Mesothelial cell of epicardium (in vitro differentiated cells): ENCODE measurements at regions not wholly inside any gene's neighbourhood (a gene's known extent, or its start where the extent isn't known, plus 50 kb on each side); places are given as distances from the start of the nearest gene placed in this dataset.
A peak's percentile ranks its signal among the peaks of the same experiment; 100 is the strongest.

Source experiments
- DNase-seq, 2 experiments: peaks; one replicate each; pipeline ENCODE4 v3.0.0; 2021; ENCODE audit warnings: low spot score in 2 of 2; ENCODE audit not compliant: unreplicated experiment in 2 of 2
- H3K27ac Mint-ChIP-seq: 2 replicates; pipeline ENCODE4 v1.8.0; 2021; ENCODE audit warnings: mixed read lengths
- H3K27me3 Mint-ChIP-seq: 2 replicates; pipeline ENCODE4 v1.8.0; 2021; ENCODE audit warnings: low read depth, mixed read lengths
- H3K36me3 Mint-ChIP-seq: 2 replicates; pipeline ENCODE4 v1.8.0; 2021; ENCODE audit warnings: mixed read lengths
- H3K4me1 Mint-ChIP-seq: 2 replicates; pipeline ENCODE4 v1.8.0; 2021; ENCODE audit warnings: mixed read lengths
- H3K4me3 Mint-ChIP-seq: 2 replicates; pipeline ENCODE4 v1.8.0; 2021; ENCODE audit warnings: mild to moderate bottlenecking, moderate library complexity, mixed read lengths
- H3K9me3 Mint-ChIP-seq: 2 replicates; pipeline ENCODE4 v1.8.0; 2021; ENCODE audit warnings: mixed read lengths
- CTCF ChIP-seq: fragments of 200-600 bp; sonication (generic); IDR thresholded peaks from one replicate; pipeline ENCODE4 v1.5.0; 2021; ENCODE audit warnings: antibody characterized with exemption; ENCODE audit not compliant: unreplicated experiment

- no peaks in the 10 kb centered on the region for H3K36me3 Mint-ChIP-seq
- H3K27me3 Mint-ChIP-seq: no peaks in the 10 kb centered on the region
- H3K4me3 Mint-ChIP-seq: no peak overlapping the region
- TF ChIP-seq CTCF: no peak
- peaks cover 3% of the 10 kb centered on the region for H3K4me1 Mint-ChIP-seq
- no peak overlapping the region for H3K27ac Mint-ChIP-seq
- peaks cover 20% of the 10 kb centered on the region for H3K9me3 Mint-ChIP-seq
- DNase-seq: no peak
Observed at GRCh38 chr5:96159043-96159442, 197.4 kb upstream of the ELL2 start.

- H3K27ac Mint-ChIP-seq: no peak overlapping the region
- DNase-seq: no peak
- no peak for TF ChIP-seq CTCF
- H3K27me3 Mint-ChIP-seq: no peaks in the 10 kb centered on the region
- H3K4me1 Mint-ChIP-seq: peaks cover 3% of the 10 kb centered on the region
- no peak overlapping the region for H3K4me3 Mint-ChIP-seq
- H3K36me3 Mint-ChIP-seq: no peaks in the 10 kb centered on the region
- peaks cover 20% of the 10 kb centered on the region for H3K9me3 Mint-ChIP-seq
Observed at GRCh38 chr5:96157841-96158291, 196.2 kb upstream of the ELL2 start.

GRCh38 chr5:96157077-96157780, 195.6 kb upstream of the ELL2 start:
- no peak for TF ChIP-seq CTCF
- H3K9me3 Mint-ChIP-seq: peaks cover 20% of the 10 kb centered on the region
- H3K4me3 Mint-ChIP-seq: no peak overlapping the region
- H3K4me1 Mint-ChIP-seq: peaks cover 3% of the 10 kb centered on the region
- no peak for DNase-seq
- H3K27me3 Mint-ChIP-seq: no peaks in the 10 kb centered on the region
- no peaks in the 10 kb centered on the region for H3K36me3 Mint-ChIP-seq
- no peak overlapping the region for H3K27ac Mint-ChIP-seq

- TF ChIP-seq CTCF: no peak
- no peaks in the 10 kb centered on the region for H3K27me3 Mint-ChIP-seq
- peaks cover 16% of the 10 kb centered on the region for H3K4me1 Mint-ChIP-seq
- no peak overlapping the region for H3K27ac Mint-ChIP-seq
- no peak for DNase-seq
- no peaks in the 10 kb centered on the region for H3K36me3 Mint-ChIP-seq
- no peak overlapping the region for H3K4me3 Mint-ChIP-seq
- H3K9me3 Mint-ChIP-seq: peaks cover 6% of the 10 kb centered on the region
Observed at GRCh38 chr5:96155147-96155546, 193.5 kb upstream of the ELL2 start.

GRCh38 chr5:96151891-96152290, 190.2 kb upstream of the ELL2 start:
- Mint-ChIP-seq H3K27me3 (no peaks in the 10 kb centered on the region), H3K27ac (no peak overlapping the region), H3K4me3 (no peak overlapping the region), H3K9me3 (no peaks in the 10 kb centered on the region), H3K4me1 (peaks cover 24% of the 10 kb centered on the region), H3K36me3 (no peaks in the 10 kb centered on the region)
- DNase-seq: no peak
- no peak for TF ChIP-seq CTCF

GRCh38 chr5:96150007-96150406, 188.4 kb upstream of the ELL2 start:
- Mint-ChIP-seq H3K9me3 (no peaks in the 10 kb centered on the region), H3K27me3 (no peaks in the 10 kb centered on the region), H3K36me3 (no peaks in the 10 kb centered on the region), H3K4me3 (no peak overlapping the region), H3K4me1 (peaks cover 24% of the 10 kb centered on the region), H3K27ac (peak overlapping the region; percentile 71)
- no peak for TF ChIP-seq CTCF
- DNase-seq: no peak
